PFSK-1 (cell line): ENCODE measurements at regions not wholly inside any gene's neighbourhood (a gene's known extent, or its start where the extent isn't known, plus 50 kb on each side); places are given as distances from the start of the nearest gene placed in this dataset.

Source experiments
- TAF1 ChIP-seq: IDR thresholded peaks from 2 replicates; pipeline ENCODE4 v1.6.1; 2012; ENCODE audit warnings: low read length, control low read depth, borderline replicate concordance; ENCODE audit not compliant: insufficient read depth
- TF ChIP-seq, protein P1 (sequence below), 2 experiments: IDR thresholded peaks; 2 replicates each; pipeline versions ENCODE4 v1.6.1 to v1.8.0; 2011 to 2012; ENCODE audit warnings: low read depth in 2 of 2, low read length in 2 of 2, control low read depth in 1 of 2, inconsistent platforms in 1 of 2, mild to moderate bottlenecking in 1 of 2, moderate library complexity in 1 of 2; ENCODE audit not compliant: insufficient read depth in 1 of 2

DNA sequence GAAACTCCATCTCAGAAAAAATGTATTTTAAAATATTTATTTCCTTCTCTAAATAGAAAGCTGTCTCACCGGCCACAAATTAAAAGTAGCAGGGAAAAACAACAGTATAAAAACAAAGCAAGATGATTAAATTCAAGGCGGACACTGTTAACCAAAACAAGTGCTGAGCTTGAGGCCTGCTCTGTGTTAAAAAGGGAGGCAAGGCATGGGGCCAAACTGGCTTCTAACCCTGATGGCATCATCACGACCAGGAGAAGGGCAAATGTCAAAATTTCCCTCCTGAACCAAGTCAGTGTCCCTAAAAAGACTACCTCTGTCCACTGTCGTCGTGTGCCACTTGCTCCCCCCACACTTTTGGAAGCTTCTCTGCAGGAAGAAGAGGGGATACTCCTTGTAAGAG lies 116.1 kb downstream of the MSX2 start:
- TF ChIP-seq, protein P1, sequence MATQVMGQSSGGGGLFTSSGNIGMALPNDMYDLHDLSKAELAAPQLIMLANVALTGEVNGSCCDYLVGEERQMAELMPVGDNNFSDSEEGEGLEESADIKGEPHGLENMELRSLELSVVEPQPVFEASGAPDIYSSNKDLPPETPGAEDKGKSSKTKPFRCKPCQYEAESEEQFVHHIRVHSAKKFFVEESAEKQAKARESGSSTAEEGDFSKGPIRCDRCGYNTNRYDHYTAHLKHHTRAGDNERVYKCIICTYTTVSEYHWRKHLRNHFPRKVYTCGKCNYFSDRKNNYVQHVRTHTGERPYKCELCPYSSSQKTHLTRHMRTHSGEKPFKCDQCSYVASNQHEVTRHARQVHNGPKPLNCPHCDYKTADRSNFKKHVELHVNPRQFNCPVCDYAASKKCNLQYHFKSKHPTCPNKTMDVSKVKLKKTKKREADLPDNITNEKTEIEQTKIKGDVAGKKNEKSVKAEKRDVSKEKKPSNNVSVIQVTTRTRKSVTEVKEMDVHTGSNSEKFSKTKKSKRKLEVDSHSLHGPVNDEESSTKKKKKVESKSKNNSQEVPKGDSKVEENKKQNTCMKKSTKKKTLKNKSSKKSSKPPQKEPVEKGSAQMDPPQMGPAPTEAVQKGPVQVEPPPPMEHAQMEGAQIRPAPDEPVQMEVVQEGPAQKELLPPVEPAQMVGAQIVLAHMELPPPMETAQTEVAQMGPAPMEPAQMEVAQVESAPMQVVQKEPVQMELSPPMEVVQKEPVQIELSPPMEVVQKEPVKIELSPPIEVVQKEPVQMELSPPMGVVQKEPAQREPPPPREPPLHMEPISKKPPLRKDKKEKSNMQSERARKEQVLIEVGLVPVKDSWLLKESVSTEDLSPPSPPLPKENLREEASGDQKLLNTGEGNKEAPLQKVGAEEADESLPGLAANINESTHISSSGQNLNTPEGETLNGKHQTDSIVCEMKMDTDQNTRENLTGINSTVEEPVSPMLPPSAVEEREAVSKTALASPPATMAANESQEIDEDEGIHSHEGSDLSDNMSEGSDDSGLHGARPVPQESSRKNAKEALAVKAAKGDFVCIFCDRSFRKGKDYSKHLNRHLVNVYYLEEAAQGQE (IDR thresholded peaks at IDR 0.05; ENCODE audit: insufficient read depth in 1 of 2, low read depth in 2 of 2, low read length in 2 of 2): no peak
- no peak for TF ChIP-seq TAF1
